HFFc6 (cell line): ENCODE measurements at regions not wholly inside any gene's neighbourhood (a gene's known extent, or its start where the extent isn't known, plus 50 kb on each side); places are given as distances from the start of the nearest gene placed in this dataset.
A peak's percentile ranks its signal among the peaks of the same experiment; 100 is the strongest.

ENCODE experiments used
- DNase-seq: peaks from one replicate; pipeline ENCODE4 v3.0.0-alpha.2; 2018
- H3K27ac Mint-ChIP-seq: 2 replicates; pipeline ENCODE4 v1.8.0; 2020; ENCODE audit warnings: mild to moderate bottlenecking, mixed read lengths
- H3K27me3 Mint-ChIP-seq: 2 replicates; pipeline ENCODE4 v1.8.0; 2021; ENCODE audit warnings: mild to moderate bottlenecking, moderate library complexity, mixed read lengths; ENCODE audit not compliant: insufficient read depth
- H3K36me3 Mint-ChIP-seq: 2 replicates; pipeline ENCODE4 v1.8.0; 2021; ENCODE audit warnings: low read depth, mixed read lengths
- H3K4me1 Mint-ChIP-seq: 2 replicates; pipeline ENCODE4 v1.8.0; 2020; ENCODE audit warnings: low read depth, mixed read lengths
- H3K4me3 Mint-ChIP-seq: 2 replicates; pipeline ENCODE4 v1.8.0; 2020; ENCODE audit warnings: mild to moderate bottlenecking, moderate library complexity, mixed read lengths
- H3K9me3 Mint-ChIP-seq: 2 replicates; pipeline ENCODE4 v1.8.0; 2020; ENCODE audit warnings: mild to moderate bottlenecking, mixed read lengths
- TF ChIP-seq, protein P1 (sequence below): fragments of 200-600 bp; sonication (generic); IDR thresholded peaks from 2 replicates; pipeline ENCODE4 v1.5.0; 2021; ENCODE audit warnings: antibody characterized with exemption, mild to moderate bottlenecking

DNA sequence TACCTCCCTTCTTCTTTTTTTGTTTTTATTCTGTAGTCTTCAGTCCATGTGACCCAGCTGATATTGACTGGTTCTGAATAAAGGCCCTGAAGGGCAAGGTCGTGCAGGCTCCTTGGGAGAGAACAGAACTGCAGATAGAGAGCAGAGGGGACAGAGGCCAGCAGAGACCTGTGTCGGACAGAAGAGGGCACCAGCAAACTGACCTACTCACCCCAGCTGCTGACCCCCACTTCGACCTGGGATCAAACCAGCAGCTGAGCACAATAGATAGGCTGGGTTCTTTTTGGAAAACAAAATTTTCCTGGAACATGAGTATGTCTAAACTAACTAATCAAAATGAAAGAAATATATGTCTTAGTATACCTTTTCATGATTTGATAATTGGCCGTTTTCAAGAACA lies 695.1 kb downstream of the NR2F1-AS1 start:
- Mint-ChIP-seq H3K4me3 (peak overlapping the region; percentile 15; the same call in 1 of the 2 replicates), H3K27ac (no peak overlapping the region), H3K36me3 (peaks cover 9% of the 10 kb centered on the region), H3K4me1 (peaks cover 49% of the 10 kb centered on the region), H3K9me3 (peaks cover 13% of the 10 kb centered on the region), H3K27me3 (peaks cover 2% of the 10 kb centered on the region; the same call in 1 of the 2 replicates)
- TF ChIP-seq, protein P1, sequence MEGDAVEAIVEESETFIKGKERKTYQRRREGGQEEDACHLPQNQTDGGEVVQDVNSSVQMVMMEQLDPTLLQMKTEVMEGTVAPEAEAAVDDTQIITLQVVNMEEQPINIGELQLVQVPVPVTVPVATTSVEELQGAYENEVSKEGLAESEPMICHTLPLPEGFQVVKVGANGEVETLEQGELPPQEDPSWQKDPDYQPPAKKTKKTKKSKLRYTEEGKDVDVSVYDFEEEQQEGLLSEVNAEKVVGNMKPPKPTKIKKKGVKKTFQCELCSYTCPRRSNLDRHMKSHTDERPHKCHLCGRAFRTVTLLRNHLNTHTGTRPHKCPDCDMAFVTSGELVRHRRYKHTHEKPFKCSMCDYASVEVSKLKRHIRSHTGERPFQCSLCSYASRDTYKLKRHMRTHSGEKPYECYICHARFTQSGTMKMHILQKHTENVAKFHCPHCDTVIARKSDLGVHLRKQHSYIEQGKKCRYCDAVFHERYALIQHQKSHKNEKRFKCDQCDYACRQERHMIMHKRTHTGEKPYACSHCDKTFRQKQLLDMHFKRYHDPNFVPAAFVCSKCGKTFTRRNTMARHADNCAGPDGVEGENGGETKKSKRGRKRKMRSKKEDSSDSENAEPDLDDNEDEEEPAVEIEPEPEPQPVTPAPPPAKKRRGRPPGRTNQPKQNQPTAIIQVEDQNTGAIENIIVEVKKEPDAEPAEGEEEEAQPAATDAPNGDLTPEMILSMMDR: peak; percentile 16; the same call in 1 of the 2 replicates
- no peak for DNase-seq

DNA sequence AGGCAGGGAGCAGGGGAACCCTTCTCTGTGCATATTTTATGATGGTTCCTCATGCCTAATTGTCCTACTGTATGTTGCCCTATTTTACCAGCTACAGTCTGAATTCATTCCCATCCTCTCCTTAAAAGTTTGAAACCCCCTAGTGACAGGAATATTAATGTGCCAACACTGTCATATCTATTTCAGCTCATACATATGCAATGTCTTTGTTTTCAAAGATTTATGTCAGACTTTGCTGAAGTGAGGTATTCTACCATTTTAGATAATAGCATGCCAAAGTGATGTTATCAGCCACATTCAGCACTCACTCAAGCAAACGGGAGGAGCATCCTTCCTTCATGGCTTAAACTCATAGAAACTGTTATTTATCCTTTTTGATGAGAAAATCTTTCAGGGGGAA lies 696.5 kb downstream of the NR2F1-AS1 start:
- TF ChIP-seq, protein P1: peak; percentile 23
- 0 out of 2 replicates have a peak, but pooled peaks cover 4% of the 10 kb centered on the region for H3K9me3 Mint-ChIP-seq
- H3K4me1 Mint-ChIP-seq: peaks cover 45% of the 10 kb centered on the region
- no peak for DNase-seq
- H3K36me3 Mint-ChIP-seq: no peaks in the 10 kb centered on the region; the same call in 1 of the 2 replicates
- peaks cover 2% of the 10 kb centered on the region; the same call in 1 of the 2 replicates for H3K27me3 Mint-ChIP-seq
- no peak overlapping the region for H3K4me3 Mint-ChIP-seq
- H3K27ac Mint-ChIP-seq: no peak overlapping the region

DNA sequence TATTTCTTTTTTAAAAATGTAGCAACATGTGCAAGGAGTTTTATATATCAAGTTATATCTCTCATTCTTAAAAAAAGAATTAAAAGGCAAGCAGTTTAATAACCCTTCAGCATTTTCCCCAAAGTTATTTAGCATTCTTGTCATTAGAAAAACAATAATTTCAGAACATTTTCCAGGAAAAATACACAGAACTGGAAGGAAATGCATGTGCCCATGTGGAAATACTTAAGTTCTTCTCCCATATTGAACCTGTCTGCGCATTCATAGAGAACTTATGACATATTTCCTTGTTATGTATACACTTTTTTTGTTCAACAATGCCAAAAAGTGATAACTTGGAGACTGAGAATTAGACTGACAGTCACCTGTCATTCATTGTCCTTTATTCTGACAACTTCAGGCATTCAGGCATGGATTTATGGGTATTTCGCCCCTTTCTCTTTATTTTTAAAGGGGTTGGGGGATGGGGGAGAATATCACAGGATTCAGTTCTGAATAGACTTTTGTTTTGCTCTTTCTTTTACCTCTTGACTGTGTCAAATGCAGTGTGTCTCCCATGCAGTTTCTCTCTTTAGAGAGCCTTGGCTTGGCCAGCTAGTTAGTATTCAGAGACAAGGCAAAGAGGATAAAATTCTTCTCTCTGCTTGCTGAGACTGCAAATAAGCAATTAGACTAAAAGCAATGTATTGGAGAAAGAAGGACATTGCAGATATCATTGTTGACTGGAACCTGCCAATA lies 701.0 kb downstream of the NR2F1-AS1 start:
- Mint-ChIP-seq H3K9me3 (peaks cover 10% of the 10 kb centered on the region), H3K4me1 (peaks cover 19% of the 10 kb centered on the region), H3K4me3 (no peak overlapping the region), H3K27ac (no peak overlapping the region), H3K27me3 (no peaks in the 10 kb centered on the region; the same call in 1 of the 2 replicates), H3K36me3 (peaks cover 9% of the 10 kb centered on the region; the same call in 1 of the 2 replicates)
- TF ChIP-seq, protein P1: no peak
- no peak for DNase-seq

DNA sequence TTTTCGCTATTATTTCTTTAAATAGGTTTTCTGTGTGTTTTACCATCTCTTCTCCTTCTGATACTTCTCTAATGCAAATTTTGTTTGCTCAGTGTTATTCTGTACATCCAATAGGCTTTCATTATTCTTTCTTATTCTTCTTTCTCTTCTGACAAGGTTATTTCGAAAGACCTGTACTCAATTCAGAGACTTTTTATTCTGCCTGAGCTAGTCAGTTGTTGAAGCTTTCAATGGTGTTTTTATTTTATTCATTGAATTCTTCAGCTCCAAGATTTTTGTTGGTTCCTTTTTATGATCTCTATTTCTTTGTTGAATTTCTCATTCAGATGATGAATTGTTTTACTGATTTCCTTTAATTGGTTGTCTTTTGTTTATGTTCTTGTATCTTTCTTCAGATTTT lies 706.2 kb downstream of the NR2F1-AS1 start:
- H3K27ac Mint-ChIP-seq: no peak overlapping the region
- H3K9me3 Mint-ChIP-seq: peaks cover 15% of the 10 kb centered on the region
- no peak overlapping the region for H3K4me3 Mint-ChIP-seq
- H3K27me3 Mint-ChIP-seq: no peaks in the 10 kb centered on the region; the same call in 1 of the 2 replicates
- peaks cover 14% of the 10 kb centered on the region; the same call in 1 of the 2 replicates for H3K36me3 Mint-ChIP-seq
- TF ChIP-seq, protein P1: no peak
- no peak for DNase-seq
- no peaks in the 10 kb centered on the region for H3K4me1 Mint-ChIP-seq

DNA sequence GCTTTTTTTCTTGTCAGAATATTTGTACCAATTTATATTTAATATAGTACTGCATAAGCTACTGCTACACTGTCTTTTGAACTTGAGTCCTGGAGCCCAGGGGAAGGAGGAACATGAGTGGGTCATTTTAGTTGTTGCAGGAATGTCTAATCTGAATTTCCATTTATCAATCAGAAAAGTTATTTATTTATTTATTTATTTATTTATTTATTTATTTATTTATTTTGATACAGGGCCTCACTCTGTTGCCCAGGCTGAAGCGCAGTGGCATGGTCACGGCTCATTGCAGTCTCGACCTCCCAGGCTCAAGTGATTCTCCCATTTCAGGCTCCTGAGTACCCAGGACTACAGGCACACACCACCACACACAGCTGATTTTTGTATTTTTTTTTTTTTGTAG lies 712.6 kb downstream of the NR2F1-AS1 start:
- TF ChIP-seq, protein P1: no peak
- Mint-ChIP-seq H3K9me3 (no peaks in the 10 kb centered on the region), H3K27ac (no peak overlapping the region), H3K36me3 (no peaks in the 10 kb centered on the region), H3K4me1 (no peaks in the 10 kb centered on the region), H3K27me3 (no peaks in the 10 kb centered on the region), H3K4me3 (no peak overlapping the region)
- no peak for DNase-seq
